GM12878 (cell line): ENCODE measurements at regions not wholly inside any gene's neighbourhood (a gene's known extent, or its start where the extent isn't known, plus 50 kb on each side); places are given as distances from the start of the nearest gene placed in this dataset.

Experiments used
- ATAC-seq: fragments of 200-7000 bp; cut with Tn5 transposase; 3 replicates; pipeline ENCODE4 v1.9.1; 2020; ENCODE audit warnings: mild to moderate bottlenecking, moderate library complexity
- BruUV-seq: library from RNA; stranded (reverse); fragments of 400-500 nt; replicated peaks from 2 replicates; lab custom pipeline; 2021; lab: Mats Ljungman, UMichigan
- CTCF ChIA-PET: fragments of 300-600 bp; sonication (Branson Sonifier 250); formaldehyde crosslinking; extraction: SDS; loops from one replicate; lab custom pipeline; 2021; ENCODE audit warnings: inconsistent platforms; lab: Yijun Ruan, JAX
- POLR2A ChIA-PET: fragments of 350-600 bp; formaldehyde crosslinking; extraction: SDS; loops from one replicate; lab custom pipeline; 2021; ENCODE audit warnings: inconsistent platforms; lab: Charles Lee
- RAD21 ChIA-PET: fragments of 300-600 bp; sonication (Branson Sonifier 250); formaldehyde crosslinking; loops from one replicate; lab custom pipeline; 2023; ENCODE audit warnings: antibody characterized with exemption; ENCODE audit not compliant: unreplicated experiment; lab: Charles Lee
- SMC1A ChIA-PET: fragments of 300-600 bp; sonication (Branson Sonifier 250); formaldehyde crosslinking; loops from one replicate; lab custom pipeline; 2023; ENCODE audit not compliant: unreplicated experiment, uncharacterized antibody; lab: Charles Lee
- DNase-seq: peaks from one replicate; pipeline ENCODE4 v3.0.0-alpha.2; 2011; ENCODE audit warnings: low read depth, low spot score
- FAIRE-seq: peaks from 3 replicates; lab custom pipeline; 2011; peaks lifted over from hg19 to GRCh38; lab: Jason Lieb, UNC
- H2AFZ ChIP-seq: 2 replicates; pipeline ENCODE4 v1.6.0; 2011; ENCODE audit warnings: low read depth, low read length, control low read depth; ENCODE audit not compliant: control insufficient read depth
- H3K27ac ChIP-seq: 2 replicates; pipeline ENCODE4 v1.5.1; 2011; ENCODE audit warnings: control low read depth; ENCODE audit not compliant: control insufficient read depth, insufficient read depth
- H3K27me3 ChIP-seq, 2 experiments: replicated peaks in 1 of 2; 2 replicates each; pipeline versions ENCODE4 v1.6.0 to v1.6.1; 2011; ENCODE audit warnings: low read length in 1 of 2; ENCODE audit not compliant: control insufficient read depth in 2 of 2, insufficient read depth in 2 of 2
- H3K36me3 ChIP-seq, 2 experiments: 2 replicates each; pipeline ENCODE4 v1.5.1; 2011; ENCODE audit warnings: low read length in 1 of 2; ENCODE audit not compliant: control insufficient read depth in 2 of 2, insufficient read depth in 2 of 2
- H3K4me1 ChIP-seq: 2 replicates; pipeline ENCODE4 v1.6.1; 2011; ENCODE audit warnings: mild to moderate bottlenecking, low read length, moderate library complexity, mixed read lengths; ENCODE audit not compliant: control insufficient read depth, insufficient read depth
- H3K4me2 ChIP-seq: 2 replicates; pipeline ENCODE4 v1.6.0; 2011; ENCODE audit warnings: control low read depth; ENCODE audit not compliant: control insufficient read depth, insufficient read depth
- H3K4me3 ChIP-seq: fragments of 200-600 bp; sonication (generic); 2 replicates; pipeline ENCODE4 v1.5.1; 2016
- H3K79me2 ChIP-seq: 2 replicates; pipeline ENCODE4 v1.6.0; 2011; ENCODE audit warnings: low read length; ENCODE audit not compliant: control insufficient read depth, insufficient read depth
- H3K9ac ChIP-seq: 2 replicates; pipeline ENCODE4 v1.8.0; 2011; ENCODE audit warnings: low read length, control low read depth, mixed read lengths; ENCODE audit not compliant: control insufficient read depth, insufficient read depth
- H3K9me3 ChIP-seq: replicated peaks from 3 replicates; pipeline ENCODE4 v1.5.1; 2011; ENCODE audit warnings: mild to moderate bottlenecking, low read length; ENCODE audit not compliant: control insufficient read depth, insufficient read depth
- H4K20me1 ChIP-seq: 2 replicates; pipeline ENCODE4 v1.6.0; 2011; ENCODE audit not compliant: control insufficient read depth, insufficient read depth
- BACH1 ChIP-seq: fragments of 450-650 bp; IDR thresholded peaks from 2 replicates; pipeline ENCODE4 v1.6.1; 2017; ENCODE audit warnings: mild to moderate bottlenecking, borderline replicate concordance
- CBX5 ChIP-seq: sonication (generic); IDR thresholded peaks from 2 replicates; pipeline ENCODE4 v1.6.1; 2016; ENCODE audit warnings: low read depth, moderate library complexity, mild to moderate bottlenecking, inconsistent platforms
- CHD1 ChIP-seq: IDR thresholded peaks from 2 replicates; pipeline ENCODE4 v1.6.1; 2012; ENCODE audit warnings: low read depth, low read length, improper control_type of control experiment
- YY1 ChIP-seq: IDR thresholded peaks from 2 replicates; pipeline ENCODE4 v1.6.1; 2011; ENCODE audit warnings: low read depth, mild to moderate bottlenecking, low read length
- WGBS: methylation state at CpG from one replicate; pipeline ENCODE4 v1.1.6; 2016; ENCODE audit warnings: low lambda C conversion rate; ENCODE audit not compliant: insufficient replicate concordance, insufficient coverage; ENCODE audit errors: missing lambda C conversion rate; 5-methylcytosine and 5-hydroxymethylcytosine counted together
- in situ Hi-C: fragments of 300-500 bp; cut with MboI; formaldehyde crosslinking; loops from 9 replicates; pipeline ENCODE4 v1.14.3; 2018; ENCODE audit warnings: mixed read lengths
- intact Hi-C: fragments of 100-400 bp; cut with micrococcal nuclease; formaldehyde crosslinking; loops from one replicate; pipeline ENCODE4 v1.14.2; 2022; ENCODE audit not compliant: unreplicated experiment
- TF ChIP-seq, protein P1 (sequence below): fragments of 150-350 bp; IDR thresholded peaks from 2 replicates; pipeline ENCODE4 v1.6.1; 2016; ENCODE audit warnings: low read depth, low read length

DNA sequence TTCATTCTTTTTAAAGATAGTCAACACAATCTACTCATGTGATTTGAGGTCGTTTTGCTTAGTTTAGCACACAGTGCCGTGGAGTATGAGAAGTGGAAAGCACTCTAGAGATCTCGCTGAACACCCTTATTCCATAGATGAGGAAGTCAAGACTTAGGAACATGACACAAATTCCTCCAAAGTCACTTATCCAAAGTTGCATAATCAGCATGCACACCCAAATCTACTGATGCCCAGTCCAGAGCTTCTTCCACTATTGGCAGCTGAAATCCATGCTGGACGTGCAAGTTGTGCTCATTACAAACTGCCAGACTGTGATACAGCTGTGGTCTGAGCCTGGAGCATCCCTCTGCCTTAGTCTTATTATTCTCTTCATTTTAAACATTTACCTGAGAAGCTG, 83.5 kb upstream of the ZNF280D start:
- no peaks in the 10 kb centered on the region for H3K36me3 ChIP-seq
- WGBS: 76% methylated on average over 4 of the region's 4 CpGs
- RAD21 ChIA-PET: no interaction called here
- POLR2A ChIA-PET: interaction anchor here (0.6 kb wide), 1 partner anchor 140 kb away, joined by 3 read pairs; no protein-coding TSS in a partner anchor
- no peaks in the 10 kb centered on the region for H3K4me1 ChIP-seq
- no peaks in the 10 kb centered on the region for H3K27me3 ChIP-seq
- H2AFZ ChIP-seq: no peak overlapping the region
- H4K20me1 ChIP-seq: no peaks in the 10 kb centered on the region
- H3K79me2 ChIP-seq: no peaks in the 10 kb centered on the region
- no peak for ATAC-seq
- intact Hi-C loops: no loop called here
- no peak for TF ChIP-seq YY1
- TF ChIP-seq CHD1: no peak
- TF ChIP-seq, protein P1, sequence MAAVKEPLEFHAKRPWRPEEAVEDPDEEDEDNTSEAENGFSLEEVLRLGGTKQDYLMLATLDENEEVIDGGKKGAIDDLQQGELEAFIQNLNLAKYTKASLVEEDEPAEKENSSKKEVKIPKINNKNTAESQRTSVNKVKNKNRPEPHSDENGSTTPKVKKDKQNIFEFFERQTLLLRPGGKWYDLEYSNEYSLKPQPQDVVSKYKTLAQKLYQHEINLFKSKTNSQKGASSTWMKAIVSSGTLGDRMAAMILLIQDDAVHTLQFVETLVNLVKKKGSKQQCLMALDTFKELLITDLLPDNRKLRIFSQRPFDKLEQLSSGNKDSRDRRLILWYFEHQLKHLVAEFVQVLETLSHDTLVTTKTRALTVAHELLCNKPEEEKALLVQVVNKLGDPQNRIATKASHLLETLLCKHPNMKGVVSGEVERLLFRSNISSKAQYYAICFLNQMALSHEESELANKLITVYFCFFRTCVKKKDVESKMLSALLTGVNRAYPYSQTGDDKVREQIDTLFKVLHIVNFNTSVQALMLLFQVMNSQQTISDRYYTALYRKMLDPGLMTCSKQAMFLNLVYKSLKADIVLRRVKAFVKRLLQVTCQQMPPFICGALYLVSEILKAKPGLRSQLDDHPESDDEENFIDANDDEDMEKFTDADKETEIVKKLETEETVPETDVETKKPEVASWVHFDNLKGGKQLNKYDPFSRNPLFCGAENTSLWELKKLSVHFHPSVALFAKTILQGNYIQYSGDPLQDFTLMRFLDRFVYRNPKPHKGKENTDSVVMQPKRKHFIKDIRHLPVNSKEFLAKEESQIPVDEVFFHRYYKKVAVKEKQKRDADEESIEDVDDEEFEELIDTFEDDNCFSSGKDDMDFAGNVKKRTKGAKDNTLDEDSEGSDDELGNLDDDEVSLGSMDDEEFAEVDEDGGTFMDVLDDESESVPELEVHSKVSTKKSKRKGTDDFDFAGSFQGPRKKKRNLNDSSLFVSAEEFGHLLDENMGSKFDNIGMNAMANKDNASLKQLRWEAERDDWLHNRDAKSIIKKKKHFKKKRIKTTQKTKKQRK: no peak
- no peak for TF ChIP-seq CBX5
- TF ChIP-seq BACH1: no peak
- TF ChIP-seq, all 136 proteins: peak for 0
- FAIRE-seq: no peak
- in situ Hi-C loops: loop anchor here (25.0 kb wide), 1 partner anchor 721 kb away; no protein-coding TSS in a partner anchor
- H3K4me3 ChIP-seq: no peak overlapping the region
- SMC1A ChIA-PET: no interaction called here
- DNase-seq: no peak
- no peaks in the 10 kb centered on the region for H3K9me3 ChIP-seq
- no TSS peak for BruUV-seq
- no peak overlapping the region for H3K4me2 ChIP-seq
- CTCF ChIA-PET: no interaction called here
- H3K27ac ChIP-seq: no peak overlapping the region
- H3K9ac ChIP-seq: no peak overlapping the region
